Activated naive CD4-positive, alpha-beta T cell treated with anti-CD3 and anti-CD28 coated beads for 36 hours (primary cell): ENCODE measurements at regions not wholly inside any gene's neighbourhood (a gene's known extent, or its start where the extent isn't known, plus 50 kb on each side); places are given as distances from the start of the nearest gene placed in this dataset.

Experiments used
- CTCF ChIA-PET: fragments of 350-600 bp; sonication (Branson Sonifier 250); formaldehyde crosslinking; loops from one replicate; lab custom pipeline; 2021; ENCODE audit warnings: antibody characterized with exemption; lab: Charles Lee
- DNase-seq: peaks from one replicate; pipeline ENCODE4 v3.0.0-alpha.2; 2020
- H3K27ac Mint-ChIP-seq: one replicate; pipeline ENCODE4 v1.8.0; 2021; ENCODE audit warnings: mild to moderate bottlenecking, mixed read lengths
- H3K27me3 Mint-ChIP-seq: one replicate; pipeline ENCODE4 v1.8.0; 2021; ENCODE audit warnings: low read depth, mixed read lengths
- H3K36me3 Mint-ChIP-seq: one replicate; pipeline ENCODE4 v1.8.0; 2021; ENCODE audit warnings: low read depth, mixed read lengths
- H3K4me1 Mint-ChIP-seq: one replicate; pipeline ENCODE4 v1.8.0; 2021; ENCODE audit warnings: low read depth, mixed read lengths
- H3K4me3 Mint-ChIP-seq: one replicate; pipeline ENCODE4 v1.8.0; 2021; ENCODE audit warnings: mild to moderate bottlenecking, moderate library complexity, mixed read lengths
- H3K9me3 Mint-ChIP-seq: one replicate; pipeline ENCODE4 v1.8.0; 2021; ENCODE audit warnings: mixed read lengths
- intact Hi-C: fragments of 100-400 bp; cut with micrococcal nuclease; formaldehyde crosslinking; loops from one replicate; pipeline ENCODE4 v1.15.1; 2023

GRCh38 chr3:73716418-73716817 is 91.7 kb upstream of the PDZRN3 start:
- H3K27me3 Mint-ChIP-seq, result no peaks in the 10 kb centered on the region
- H3K4me3 Mint-ChIP-seq, result no peak overlapping the region
- intact Hi-C loops, result no loop called here
- H3K27ac Mint-ChIP-seq, result no peak overlapping the region
- H3K9me3 Mint-ChIP-seq, result no peaks in the 10 kb centered on the region
- H3K36me3 Mint-ChIP-seq, result no peaks in the 10 kb centered on the region
- H3K4me1 Mint-ChIP-seq, result no peaks in the 10 kb centered on the region
- no peak for DNase-seq
- CTCF ChIA-PET, result no interaction called here

- Mint-ChIP-seq H3K4me1 (no peaks in the 10 kb centered on the region), H3K9me3 (no peaks in the 10 kb centered on the region), H3K36me3 (no peaks in the 10 kb centered on the region), H3K27ac (no peak overlapping the region), H3K4me3 (no peak overlapping the region), H3K27me3 (no peaks in the 10 kb centered on the region)
- no peak for DNase-seq
- intact Hi-C loops, result no loop called here
- CTCF ChIA-PET, result no interaction called here
Measured at GRCh38 chr3:73710340-73710739, 85.6 kb upstream of the PDZRN3 start.

GRCh38 chr3:73709712-73710111 is 85.0 kb upstream of the PDZRN3 start:
- Mint-ChIP-seq H3K4me1 (no peaks in the 10 kb centered on the region), H3K9me3 (no peaks in the 10 kb centered on the region), H3K36me3 (no peaks in the 10 kb centered on the region), H3K27me3 (no peaks in the 10 kb centered on the region), H3K4me3 (no peak overlapping the region), H3K27ac (no peak overlapping the region)
- DNase-seq, result no peak
- CTCF ChIA-PET, result no interaction called here
- intact Hi-C loops, result no loop called here

GRCh38 chr3:73708956-73709355 is 84.2 kb upstream of the PDZRN3 start:
- no peak for DNase-seq
- no peak overlapping the region for H3K4me3 Mint-ChIP-seq
- no peaks in the 10 kb centered on the region for H3K27me3 Mint-ChIP-seq
- intact Hi-C loops, result no loop called here
- H3K9me3 Mint-ChIP-seq, result no peaks in the 10 kb centered on the region
- H3K27ac Mint-ChIP-seq, result no peak overlapping the region
- H3K4me1 Mint-ChIP-seq, result no peaks in the 10 kb centered on the region
- CTCF ChIA-PET, result interaction anchor here (0.6 kb wide), 1 partner anchor 22 kb away, joined by 3 read pairs; no protein-coding TSS in a partner anchor
- H3K36me3 Mint-ChIP-seq, result no peaks in the 10 kb centered on the region

- Mint-ChIP-seq H3K4me1 (no peaks in the 10 kb centered on the region), H3K27me3 (no peaks in the 10 kb centered on the region), H3K36me3 (no peaks in the 10 kb centered on the region), H3K9me3 (no peaks in the 10 kb centered on the region), H3K4me3 (no peak overlapping the region), H3K27ac (no peak overlapping the region)
- CTCF ChIA-PET, result no interaction called here
- DNase-seq, result no peak
- intact Hi-C loops, result no loop called here
Measured at GRCh38 chr3:73707772-73708171, 83.0 kb upstream of the PDZRN3 start.

- intact Hi-C loops, result no loop called here
- H3K4me3 Mint-ChIP-seq, result no peak overlapping the region
- H3K4me1 Mint-ChIP-seq, result no peaks in the 10 kb centered on the region
- H3K27me3 Mint-ChIP-seq, result no peaks in the 10 kb centered on the region
- H3K36me3 Mint-ChIP-seq, result no peaks in the 10 kb centered on the region
- CTCF ChIA-PET, result no interaction called here
- no peak overlapping the region for H3K27ac Mint-ChIP-seq
- H3K9me3 Mint-ChIP-seq, result no peaks in the 10 kb centered on the region
- DNase-seq, result no peak
Measured at GRCh38 chr3:73706771-73707170, 82.0 kb upstream of the PDZRN3 start.

- DNase-seq, result no peak
- no peaks in the 10 kb centered on the region for H3K4me1 Mint-ChIP-seq
- CTCF ChIA-PET, result interaction anchor here (0.7 kb wide), 1 partner anchor 420 kb away, joined by 8 read pairs; no protein-coding TSS in a partner anchor
- H3K36me3 Mint-ChIP-seq, result no peaks in the 10 kb centered on the region
- H3K9me3 Mint-ChIP-seq, result no peaks in the 10 kb centered on the region
- intact Hi-C loops, result no loop called here
- no peak overlapping the region for H3K4me3 Mint-ChIP-seq
- no peak overlapping the region for H3K27ac Mint-ChIP-seq
- H3K27me3 Mint-ChIP-seq, result no peaks in the 10 kb centered on the region
Measured at GRCh38 chr3:73705792-73706191, 81.1 kb upstream of the PDZRN3 start.

- intact Hi-C loops, result no loop called here
- CTCF ChIA-PET, result no interaction called here
- DNase-seq, result no peak
- Mint-ChIP-seq H3K4me1 (no peaks in the 10 kb centered on the region), H3K27ac (no peak overlapping the region), H3K27me3 (no peaks in the 10 kb centered on the region), H3K4me3 (no peak overlapping the region), H3K9me3 (no peaks in the 10 kb centered on the region), H3K36me3 (no peaks in the 10 kb centered on the region)
Measured at GRCh38 chr3:73699327-73699726, 74.6 kb upstream of the PDZRN3 start.

GRCh38 chr3:73697020-73697419 is 72.3 kb upstream of the PDZRN3 start:
- H3K4me3 Mint-ChIP-seq, result no peak overlapping the region
- H3K27ac Mint-ChIP-seq, result no peak overlapping the region
- DNase-seq, result no peak
- CTCF ChIA-PET, result no interaction called here
- H3K36me3 Mint-ChIP-seq, result no peaks in the 10 kb centered on the region
- no peaks in the 10 kb centered on the region for H3K27me3 Mint-ChIP-seq
- H3K4me1 Mint-ChIP-seq, result no peaks in the 10 kb centered on the region
- H3K9me3 Mint-ChIP-seq, result no peaks in the 10 kb centered on the region
- intact Hi-C loops, result no loop called here

GRCh38 chr3:73695841-73696240 is 71.1 kb upstream of the PDZRN3 start:
- CTCF ChIA-PET, result no interaction called here
- no peaks in the 10 kb centered on the region for H3K4me1 Mint-ChIP-seq
- H3K36me3 Mint-ChIP-seq, result no peaks in the 10 kb centered on the region
- no peaks in the 10 kb centered on the region for H3K27me3 Mint-ChIP-seq
- H3K4me3 Mint-ChIP-seq, result no peak overlapping the region
- H3K27ac Mint-ChIP-seq, result no peak overlapping the region
- no peak for DNase-seq
- intact Hi-C loops, result no loop called here
- no peaks in the 10 kb centered on the region for H3K9me3 Mint-ChIP-seq

- no peak overlapping the region for H3K27ac Mint-ChIP-seq
- no peak for DNase-seq
- no peaks in the 10 kb centered on the region for H3K27me3 Mint-ChIP-seq
- CTCF ChIA-PET, result no interaction called here
- H3K36me3 Mint-ChIP-seq, result no peaks in the 10 kb centered on the region
- H3K4me1 Mint-ChIP-seq, result no peaks in the 10 kb centered on the region
- H3K4me3 Mint-ChIP-seq, result no peak overlapping the region
- H3K9me3 Mint-ChIP-seq, result no peaks in the 10 kb centered on the region
- intact Hi-C loops, result no loop called here
Measured at GRCh38 chr3:73694983-73695757, 70.4 kb upstream of the PDZRN3 start.

- no peaks in the 10 kb centered on the region for H3K27me3 Mint-ChIP-seq
- H3K4me3 Mint-ChIP-seq, result no peak overlapping the region
- no peaks in the 10 kb centered on the region for H3K36me3 Mint-ChIP-seq
- no peak for DNase-seq
- no peaks in the 10 kb centered on the region for H3K9me3 Mint-ChIP-seq
- intact Hi-C loops, result no loop called here
- no peak overlapping the region for H3K27ac Mint-ChIP-seq
- CTCF ChIA-PET, result no interaction called here
- H3K4me1 Mint-ChIP-seq, result no peaks in the 10 kb centered on the region
Measured at GRCh38 chr3:73687106-73688004, 62.6 kb upstream of the PDZRN3 start.

- Mint-ChIP-seq H3K4me1 (no peaks in the 10 kb centered on the region), H3K36me3 (no peaks in the 10 kb centered on the region), H3K9me3 (no peaks in the 10 kb centered on the region), H3K27me3 (no peaks in the 10 kb centered on the region), H3K27ac (no peak overlapping the region), H3K4me3 (no peak overlapping the region)
- intact Hi-C loops, result no loop called here
- DNase-seq, result no peak
- CTCF ChIA-PET, result no interaction called here
Measured at GRCh38 chr3:73685061-73685460, 60.3 kb upstream of the PDZRN3 start.
